ENCODE measurements at regions not wholly inside any gene's neighbourhood (a gene's known extent, or its start where the extent isn't known, plus 50 kb on each side); places are given as distances from the start of the nearest gene placed in this dataset.

DNA sequence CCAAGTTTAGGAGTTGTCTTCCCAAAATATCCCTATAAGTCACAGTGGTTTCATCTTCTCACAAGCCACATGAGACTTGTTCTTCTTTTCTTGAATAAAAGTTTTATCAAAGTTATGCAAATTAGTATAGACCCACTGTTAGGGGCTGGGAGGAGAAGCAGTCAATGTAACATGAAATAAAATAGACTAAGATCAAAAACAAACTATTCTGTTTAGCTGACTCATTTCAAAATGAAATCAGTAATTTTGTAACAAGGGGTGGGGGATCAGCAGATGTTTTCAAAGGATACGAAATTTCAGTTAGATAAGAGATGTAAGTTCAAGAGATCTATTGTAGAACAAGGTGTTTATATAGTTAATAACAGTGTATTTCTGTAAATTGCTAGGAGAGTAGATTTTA is 339.6 kb upstream of the PRDM1 start:
- H3K27me3 ChIP-seq: no peaks in the 10 kb centered on the region
- DNase-seq: no peak
- intact Hi-C loops (cut with DNase I; ENCODE audit: low total_unique reads): no loop called here
- H3K36me3 ChIP-seq: no peaks in the 10 kb centered on the region
- H3K9me3 ChIP-seq: no peaks in the 10 kb centered on the region
- no peak overlapping the region for H3K27ac ChIP-seq
- H3K4me3 ChIP-seq: no peak overlapping the region
- H3K4me1 ChIP-seq: no peaks in the 10 kb centered on the region
- TF ChIP-seq, protein P1, sequence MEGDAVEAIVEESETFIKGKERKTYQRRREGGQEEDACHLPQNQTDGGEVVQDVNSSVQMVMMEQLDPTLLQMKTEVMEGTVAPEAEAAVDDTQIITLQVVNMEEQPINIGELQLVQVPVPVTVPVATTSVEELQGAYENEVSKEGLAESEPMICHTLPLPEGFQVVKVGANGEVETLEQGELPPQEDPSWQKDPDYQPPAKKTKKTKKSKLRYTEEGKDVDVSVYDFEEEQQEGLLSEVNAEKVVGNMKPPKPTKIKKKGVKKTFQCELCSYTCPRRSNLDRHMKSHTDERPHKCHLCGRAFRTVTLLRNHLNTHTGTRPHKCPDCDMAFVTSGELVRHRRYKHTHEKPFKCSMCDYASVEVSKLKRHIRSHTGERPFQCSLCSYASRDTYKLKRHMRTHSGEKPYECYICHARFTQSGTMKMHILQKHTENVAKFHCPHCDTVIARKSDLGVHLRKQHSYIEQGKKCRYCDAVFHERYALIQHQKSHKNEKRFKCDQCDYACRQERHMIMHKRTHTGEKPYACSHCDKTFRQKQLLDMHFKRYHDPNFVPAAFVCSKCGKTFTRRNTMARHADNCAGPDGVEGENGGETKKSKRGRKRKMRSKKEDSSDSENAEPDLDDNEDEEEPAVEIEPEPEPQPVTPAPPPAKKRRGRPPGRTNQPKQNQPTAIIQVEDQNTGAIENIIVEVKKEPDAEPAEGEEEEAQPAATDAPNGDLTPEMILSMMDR (IDR thresholded peaks at IDR 0.05): no peak
- TF ChIP-seq POLR2A (IDR thresholded peaks at IDR 0.05): no peak

DNA sequence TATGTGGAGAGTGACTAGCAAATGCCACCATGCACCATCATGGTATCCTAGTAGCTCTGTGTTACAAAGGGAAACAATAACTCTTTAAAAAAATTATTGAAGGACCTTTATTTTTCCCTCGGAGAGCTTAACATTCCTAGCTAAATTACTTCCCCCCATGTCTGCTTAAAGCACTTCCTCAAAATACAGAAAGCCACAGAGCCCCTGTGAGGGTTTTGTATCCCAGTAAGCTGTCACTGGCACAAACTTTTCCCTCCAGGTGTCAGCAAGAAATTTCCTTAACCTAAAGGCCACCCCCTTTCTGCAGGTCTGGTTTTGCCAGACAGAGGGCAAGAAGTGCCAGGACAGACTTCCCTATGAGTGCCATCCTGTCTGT is 340.0 kb upstream of the PRDM1 start:
- no peak for DNase-seq
- no peak overlapping the region for H3K27ac ChIP-seq
- no peaks in the 10 kb centered on the region for H3K9me3 ChIP-seq
- H3K4me1 ChIP-seq: no peaks in the 10 kb centered on the region
- no peaks in the 10 kb centered on the region for H3K36me3 ChIP-seq
- TF ChIP-seq POLR2A (IDR thresholded peaks at IDR 0.05): no peak
- TF ChIP-seq, protein P1 (IDR thresholded peaks at IDR 0.05): no peak
- intact Hi-C loops (cut with DNase I; ENCODE audit: low total_unique reads): no loop called here
- no peaks in the 10 kb centered on the region for H3K27me3 ChIP-seq
- no peak overlapping the region for H3K4me3 ChIP-seq

DNA sequence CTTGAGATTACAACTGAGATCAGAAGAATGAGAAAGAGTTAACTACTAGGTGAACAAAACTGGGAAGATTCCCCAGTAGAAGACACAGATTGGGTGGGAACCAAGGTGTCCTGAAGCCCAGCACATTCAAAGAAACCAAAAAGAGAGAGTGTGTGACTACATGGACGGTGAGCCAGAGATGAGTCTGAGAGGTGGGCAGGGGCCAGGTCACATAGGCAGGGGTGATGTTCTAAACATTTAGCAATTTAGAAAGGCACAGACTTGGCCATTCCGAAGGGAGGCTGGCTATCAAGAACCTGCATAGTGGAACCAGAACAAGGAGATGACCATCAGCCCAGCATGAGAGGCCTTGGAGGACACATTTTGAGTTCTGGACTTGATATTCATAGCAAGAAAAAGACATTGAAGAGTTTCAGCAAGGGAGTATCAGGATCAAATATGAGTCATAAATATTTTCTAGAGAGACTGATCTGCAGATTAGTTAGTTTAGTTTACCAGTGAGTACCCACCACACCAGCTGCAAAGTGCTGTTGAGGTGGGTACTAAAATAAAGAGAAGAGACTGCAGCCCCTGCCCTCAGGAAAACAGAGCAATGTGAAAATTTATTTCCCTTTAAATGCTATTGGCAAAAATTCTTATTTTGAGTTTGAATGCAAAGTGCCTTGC is 340.5 kb upstream of the PRDM1 start:
- TF ChIP-seq, protein P1 (IDR thresholded peaks at IDR 0.05): no peak
- no peak for TF ChIP-seq POLR2A (IDR thresholded peaks at IDR 0.05)
- Histone ChIP-seq H3K4me1 (no peaks in the 10 kb centered on the region), H3K27me3 (no peaks in the 10 kb centered on the region), H3K27ac (no peak overlapping the region), H3K4me3 (no peak overlapping the region), H3K36me3 (no peaks in the 10 kb centered on the region), H3K9me3 (no peaks in the 10 kb centered on the region)
- DNase-seq: no peak
- intact Hi-C loops (cut with DNase I; ENCODE audit: low total_unique reads): no loop called here

DNA sequence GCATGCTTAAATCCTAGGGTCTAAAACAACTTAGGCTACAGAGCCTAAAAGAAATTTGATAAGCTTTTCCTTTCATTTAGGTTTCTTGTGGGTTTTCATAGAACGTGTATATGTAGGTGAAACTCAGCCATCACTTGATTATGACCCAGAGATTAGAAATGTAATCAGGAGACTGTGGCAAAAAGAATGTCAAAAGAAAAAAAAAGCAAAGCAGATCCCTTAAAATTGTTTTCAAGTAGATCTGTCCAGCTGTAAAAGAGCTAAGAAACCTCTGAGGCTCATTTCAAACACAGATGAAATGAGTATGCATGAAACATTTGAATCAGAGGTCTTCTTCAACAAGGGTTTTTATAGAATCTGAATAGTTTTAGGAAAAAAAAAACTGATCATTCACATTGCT is 341.3 kb upstream of the PRDM1 start:
- intact Hi-C loops (cut with DNase I; ENCODE audit: low total_unique reads): no loop called here
- no peak for TF ChIP-seq POLR2A (IDR thresholded peaks at IDR 0.05)
- TF ChIP-seq, protein P1 (IDR thresholded peaks at IDR 0.05): no peak
- Histone ChIP-seq H3K4me3 (no peak overlapping the region), H3K36me3 (no peaks in the 10 kb centered on the region), H3K27ac (no peak overlapping the region), H3K4me1 (no peaks in the 10 kb centered on the region), H3K9me3 (no peaks in the 10 kb centered on the region), H3K27me3 (no peaks in the 10 kb centered on the region)
- no peak for DNase-seq

DNA sequence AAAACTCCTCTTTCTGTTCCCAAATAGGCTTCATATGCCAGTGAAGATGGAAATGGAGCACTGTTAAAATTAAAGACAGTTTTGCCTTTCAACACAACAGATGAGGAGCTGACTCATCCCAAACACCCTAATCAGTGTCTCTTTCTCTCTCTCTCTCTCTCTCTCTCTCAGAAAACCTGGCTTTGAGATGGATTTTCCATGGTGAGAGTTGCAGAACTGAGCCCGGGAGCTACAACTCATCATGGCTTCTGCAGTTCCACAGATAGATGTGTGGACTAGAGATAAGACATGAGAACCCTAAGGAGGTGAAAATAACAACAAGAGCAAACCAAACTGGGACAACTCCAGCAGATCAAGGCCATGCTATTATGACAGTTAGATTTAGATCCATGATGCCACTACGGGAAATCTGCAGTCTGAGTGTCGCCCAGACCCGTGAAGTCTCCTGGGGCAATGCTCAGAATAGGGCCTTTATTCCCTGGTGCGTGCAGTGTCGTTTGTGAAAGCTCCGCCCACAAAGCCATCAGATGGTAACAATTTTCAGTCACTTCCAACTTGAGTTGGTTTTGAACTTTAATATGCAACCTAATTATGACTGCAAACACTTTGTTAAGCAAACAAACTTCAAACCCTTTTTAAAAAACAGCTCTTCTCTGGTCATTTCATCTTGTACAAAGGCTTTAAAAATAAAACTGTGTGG is 338.2 kb upstream of the PREP start:
- no peaks in the 10 kb centered on the region for H3K4me1 ChIP-seq
- peak in 1 of 2 donors; percentile 28 for DNase-seq

More for the DNA sequence above, 338.2 kb upstream of the PREP start:
- H3K27ac ChIP-seq: peak overlapping the region; percentile 46 to 53
- intact Hi-C loops (cut with DNase I; ENCODE audit: low total_unique reads): no loop called here
- H3K36me3 ChIP-seq: no peaks in the 10 kb centered on the region
- no peak overlapping the region for H3K4me3 ChIP-seq
- TF ChIP-seq, protein P1 (IDR thresholded peaks at IDR 0.05): no peak
- TF ChIP-seq POLR2A (IDR thresholded peaks at IDR 0.05): no peak
- H3K9me3 ChIP-seq: no peaks in the 10 kb centered on the region
- no peaks in the 10 kb centered on the region for H3K27me3 ChIP-seq
